VCaP (cell line): ENCODE measurements at regions not wholly inside any gene's neighbourhood (a gene's known extent, or its start where the extent isn't known, plus 50 kb on each side); places are given as distances from the start of the nearest gene placed in this dataset.

Experiments
- H3K27ac ChIP-seq: fragments of 450-650 bp; 2 replicates; pipeline ENCODE4 v1.5.1; 2017
- TF ChIP-seq, protein P1 (sequence below): fragments of 450-650 bp; conservative IDR thresholded peaks from 2 replicates; pipeline ENCODE4 v1.5.1; 2017; ENCODE audit warnings: mild to moderate bottlenecking, moderate library complexity

DNA sequence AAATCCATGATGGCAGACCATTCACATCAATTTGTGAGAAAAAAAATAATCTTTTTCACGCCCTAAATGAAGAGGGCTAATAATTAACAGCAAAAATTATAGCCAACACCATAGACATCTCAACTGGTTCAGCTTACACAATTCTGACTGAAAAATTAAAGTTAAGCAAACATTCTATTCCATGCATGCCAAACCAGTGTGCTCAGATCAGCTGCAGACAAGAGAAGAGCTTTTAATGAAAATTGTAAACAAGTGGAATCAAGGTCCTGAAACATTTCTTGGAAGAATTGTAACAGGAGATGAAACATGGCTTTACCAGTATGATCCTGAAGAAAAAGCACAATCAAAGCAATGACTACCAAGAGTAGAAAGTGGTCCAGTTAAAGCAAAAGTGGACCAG is 710.4 kb downstream of the EPHA7 start:
- no peak overlapping the region for H3K27ac ChIP-seq
- TF ChIP-seq, protein P1, sequence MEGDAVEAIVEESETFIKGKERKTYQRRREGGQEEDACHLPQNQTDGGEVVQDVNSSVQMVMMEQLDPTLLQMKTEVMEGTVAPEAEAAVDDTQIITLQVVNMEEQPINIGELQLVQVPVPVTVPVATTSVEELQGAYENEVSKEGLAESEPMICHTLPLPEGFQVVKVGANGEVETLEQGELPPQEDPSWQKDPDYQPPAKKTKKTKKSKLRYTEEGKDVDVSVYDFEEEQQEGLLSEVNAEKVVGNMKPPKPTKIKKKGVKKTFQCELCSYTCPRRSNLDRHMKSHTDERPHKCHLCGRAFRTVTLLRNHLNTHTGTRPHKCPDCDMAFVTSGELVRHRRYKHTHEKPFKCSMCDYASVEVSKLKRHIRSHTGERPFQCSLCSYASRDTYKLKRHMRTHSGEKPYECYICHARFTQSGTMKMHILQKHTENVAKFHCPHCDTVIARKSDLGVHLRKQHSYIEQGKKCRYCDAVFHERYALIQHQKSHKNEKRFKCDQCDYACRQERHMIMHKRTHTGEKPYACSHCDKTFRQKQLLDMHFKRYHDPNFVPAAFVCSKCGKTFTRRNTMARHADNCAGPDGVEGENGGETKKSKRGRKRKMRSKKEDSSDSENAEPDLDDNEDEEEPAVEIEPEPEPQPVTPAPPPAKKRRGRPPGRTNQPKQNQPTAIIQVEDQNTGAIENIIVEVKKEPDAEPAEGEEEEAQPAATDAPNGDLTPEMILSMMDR = no peak

DNA sequence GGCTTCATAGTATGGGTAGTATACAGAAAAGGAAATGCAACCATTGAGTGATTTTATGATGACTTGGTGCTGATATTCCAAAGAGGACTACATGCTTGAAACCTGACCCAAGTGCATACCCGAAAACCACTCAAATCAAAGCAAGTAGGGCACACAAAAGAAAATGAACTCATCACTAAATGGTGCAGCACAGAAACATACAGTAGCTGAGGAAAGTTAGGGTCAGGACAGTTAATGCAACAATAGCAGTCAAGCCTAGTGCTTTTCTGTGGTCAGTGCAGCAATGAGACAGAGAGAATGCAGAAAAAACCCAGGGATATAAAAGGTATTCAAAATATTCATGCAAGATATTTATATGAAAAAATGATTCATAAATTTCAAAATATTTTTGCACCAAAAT is 711.1 kb downstream of the EPHA7 start:
- TF ChIP-seq, protein P1 = no peak

DNA sequence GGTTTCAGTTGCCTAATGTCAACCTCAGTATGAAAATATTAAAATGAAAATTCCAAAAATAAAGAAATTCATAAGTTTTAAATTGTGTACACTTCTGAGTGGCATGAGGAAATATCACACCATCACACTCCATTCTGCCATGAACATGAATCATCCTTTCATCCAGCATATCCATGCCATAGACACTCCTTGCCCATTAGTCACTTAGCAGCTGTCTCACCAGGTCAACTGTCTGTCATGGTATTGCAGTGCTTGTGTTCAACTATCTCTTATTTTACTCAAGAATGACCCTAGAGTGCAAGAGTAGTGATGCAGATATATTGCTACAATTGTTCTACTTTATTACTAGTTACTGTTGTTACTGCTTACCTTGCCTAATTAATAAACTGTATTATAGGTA is 712.4 kb downstream of the EPHA7 start:
- TF ChIP-seq, protein P1 = no peak
- no peak overlapping the region for H3K27ac ChIP-seq

More for the DNA sequence above, 711.1 kb downstream of the EPHA7 start:
- no peak overlapping the region for H3K27ac ChIP-seq

DNA sequence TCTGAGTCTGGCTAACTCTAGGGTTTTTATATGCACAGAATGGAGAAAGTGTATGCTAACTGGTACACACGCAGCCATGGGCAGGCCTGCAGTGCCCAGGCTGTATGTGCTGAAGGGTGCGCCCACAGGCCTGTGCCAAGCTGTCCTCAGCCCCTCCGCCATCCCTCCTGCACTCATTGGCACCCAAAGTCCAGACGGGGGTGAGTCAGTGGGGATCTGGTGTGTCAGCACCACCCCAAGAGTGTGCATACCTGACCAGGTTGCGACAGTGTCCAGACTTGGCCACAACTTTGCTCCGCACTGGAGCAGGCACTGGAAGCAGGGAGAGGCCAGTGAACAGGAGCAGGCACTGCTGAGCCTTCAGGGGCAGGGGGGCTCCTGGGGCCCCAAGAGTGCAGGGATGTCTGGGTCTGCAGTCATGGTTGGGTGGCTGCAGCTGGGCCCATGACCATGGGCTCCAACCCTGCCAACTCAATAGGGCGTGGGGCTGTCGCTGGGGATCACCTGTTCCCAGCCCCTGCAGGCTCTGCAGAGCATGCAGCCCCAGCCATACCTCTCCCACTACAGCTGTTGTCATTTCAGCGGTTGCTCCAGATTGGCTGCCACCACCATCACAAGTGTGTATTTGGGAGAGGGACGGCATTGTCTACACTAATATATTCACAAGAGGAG is 717.8 kb downstream of the EPHA7 start:
- TF ChIP-seq, protein P1 = no peak

DNA sequence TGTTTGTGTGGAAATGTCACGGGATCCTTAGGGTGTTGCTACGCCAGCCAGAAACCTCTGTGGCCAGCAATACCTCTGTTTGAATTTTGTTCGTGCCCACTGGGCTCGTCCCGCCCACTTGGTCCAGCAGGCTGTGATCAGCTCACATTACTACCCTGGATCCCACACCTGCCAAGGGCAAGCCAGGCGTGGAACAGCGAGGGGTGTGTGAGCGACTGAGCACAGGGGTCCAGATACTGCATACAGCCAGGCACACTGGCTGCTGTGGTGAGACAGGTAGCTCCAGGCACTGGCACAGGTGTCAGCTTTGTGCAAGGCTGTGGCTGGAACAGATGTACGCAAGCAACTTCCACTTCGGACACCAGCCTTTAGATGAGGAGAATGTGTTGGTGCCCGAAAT is 718.9 kb downstream of the EPHA7 start:
- TF ChIP-seq, protein P1 = no peak
- H3K27ac ChIP-seq = no peak overlapping the region

More for the DNA sequence above, 717.8 kb downstream of the EPHA7 start:
- no peak overlapping the region for H3K27ac ChIP-seq

DNA sequence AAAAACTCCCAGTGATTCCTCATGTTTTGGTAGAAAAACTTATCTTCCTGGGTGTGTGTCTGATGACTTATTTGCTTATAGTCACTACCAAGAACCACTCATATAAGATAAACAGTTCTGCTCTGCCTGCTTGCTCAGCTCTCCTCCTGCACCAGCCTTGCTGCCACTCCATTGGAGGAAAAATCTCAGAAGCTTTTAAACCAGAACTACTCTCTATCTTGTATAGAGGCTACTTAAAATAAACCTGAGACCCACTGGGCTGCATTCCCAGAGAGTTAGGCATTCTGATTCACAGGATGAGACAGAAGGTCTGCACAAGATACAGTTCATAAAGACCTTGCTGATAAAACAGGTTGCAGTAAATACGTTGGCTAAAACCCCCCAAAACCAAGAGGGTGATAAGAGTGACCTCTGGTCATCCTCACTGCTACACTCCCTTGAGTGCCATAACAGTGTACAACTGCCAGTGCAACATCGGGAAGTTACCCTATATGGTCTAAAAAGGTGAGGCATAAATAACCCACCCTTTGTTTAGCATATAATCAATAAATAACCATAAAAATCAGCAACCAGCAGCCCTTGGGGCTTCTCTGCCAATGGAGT is 728.3 kb downstream of the EPHA7 start:
- TF ChIP-seq, protein P1 = no peak
- no peak overlapping the region for H3K27ac ChIP-seq

DNA sequence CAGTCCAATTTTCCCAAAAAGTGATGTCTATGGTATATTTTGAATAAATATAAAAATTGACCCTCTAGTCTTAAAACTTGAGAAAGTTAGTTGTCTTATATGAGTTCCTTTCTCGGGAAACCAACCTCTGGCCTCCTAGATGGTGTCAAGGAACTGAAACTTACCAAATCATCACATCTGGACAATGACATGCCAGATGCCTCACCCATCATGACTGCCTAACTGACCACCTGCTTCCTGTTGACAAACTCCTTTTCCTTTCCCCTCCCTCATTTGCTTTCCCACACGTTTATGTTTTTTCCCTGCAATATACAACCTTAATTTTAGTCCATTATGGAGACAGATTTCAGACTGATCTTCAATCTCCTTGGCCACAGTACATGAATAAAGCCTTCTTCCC is 731.0 kb downstream of the EPHA7 start:
- no peak overlapping the region for H3K27ac ChIP-seq
- TF ChIP-seq, protein P1 = no peak
